ENCODE measurements at regions not wholly inside any gene's neighbourhood (a gene's known extent, or its start where the extent isn't known, plus 50 kb on each side); places are given as distances from the start of the nearest gene placed in this dataset.

GRCh38 chr12:4099276-4099675, 174.3 kb upstream of the CCND2 start:
- DNase-seq: no peak

DNA sequence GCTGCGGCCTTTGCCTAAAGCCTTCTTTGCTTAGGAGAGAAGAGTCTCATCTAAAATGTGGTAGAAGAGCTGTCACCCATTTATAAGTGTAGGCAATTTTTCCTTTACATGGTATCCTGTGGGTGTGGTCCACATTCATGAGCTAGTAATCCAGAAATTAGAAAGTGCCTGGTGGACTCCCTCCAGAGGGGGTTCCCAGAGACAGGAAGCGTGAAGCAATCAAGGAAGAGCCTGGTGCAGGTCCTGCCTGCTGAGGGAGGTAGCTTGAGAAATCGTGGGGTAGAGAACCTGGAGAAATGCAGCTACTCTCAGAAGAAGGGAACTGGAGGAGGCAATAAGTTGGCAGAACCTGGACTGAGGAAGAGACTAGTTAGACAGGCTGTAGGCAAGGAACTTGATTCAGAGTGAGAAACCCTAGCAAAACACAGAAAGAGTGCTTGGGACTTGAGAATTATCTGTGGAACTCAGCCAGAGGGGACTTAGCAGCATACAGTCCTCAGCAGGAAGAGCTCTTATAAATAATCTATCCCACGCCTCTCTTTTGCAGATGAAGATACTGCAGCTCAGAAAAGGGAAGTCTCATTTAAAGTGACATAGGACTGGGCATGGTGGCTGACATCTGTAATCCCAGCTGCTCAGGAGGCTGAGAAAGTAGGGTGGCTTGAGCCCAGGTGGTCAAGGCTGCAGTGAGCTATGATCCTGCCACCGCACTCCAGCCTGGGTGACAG, 182.4 kb upstream of the CCND2 start:
- DNase-seq: no peak

- DNase-seq: no peak
Measured at GRCh38 chr12:4089956-4090355, 183.6 kb upstream of the CCND2 start.

DNA sequence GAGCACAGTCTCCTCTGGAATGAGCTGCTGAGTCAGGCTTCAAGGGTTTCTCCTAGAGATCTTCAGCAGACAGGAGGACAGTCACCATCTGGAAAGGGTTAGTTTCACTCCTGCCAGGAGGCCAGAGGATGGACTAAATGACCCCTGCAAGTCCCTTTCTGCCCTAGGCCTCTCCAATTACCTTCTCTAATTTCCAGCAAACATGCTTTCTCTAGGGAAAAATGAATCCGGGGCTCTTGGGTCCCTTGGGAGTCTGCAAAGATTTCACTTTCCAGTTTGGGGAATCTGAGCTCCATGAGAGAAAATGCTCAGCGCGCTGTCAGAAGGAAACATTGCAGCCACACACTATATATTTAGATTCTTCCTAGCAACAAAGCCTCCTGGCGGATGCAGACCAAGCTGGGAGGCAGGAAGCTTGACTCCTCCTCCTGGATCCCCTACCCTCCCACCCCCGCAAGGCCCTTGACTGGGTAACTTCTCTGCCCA, 184.4 kb upstream of the CCND2 start:
- no peak for DNase-seq

DNA sequence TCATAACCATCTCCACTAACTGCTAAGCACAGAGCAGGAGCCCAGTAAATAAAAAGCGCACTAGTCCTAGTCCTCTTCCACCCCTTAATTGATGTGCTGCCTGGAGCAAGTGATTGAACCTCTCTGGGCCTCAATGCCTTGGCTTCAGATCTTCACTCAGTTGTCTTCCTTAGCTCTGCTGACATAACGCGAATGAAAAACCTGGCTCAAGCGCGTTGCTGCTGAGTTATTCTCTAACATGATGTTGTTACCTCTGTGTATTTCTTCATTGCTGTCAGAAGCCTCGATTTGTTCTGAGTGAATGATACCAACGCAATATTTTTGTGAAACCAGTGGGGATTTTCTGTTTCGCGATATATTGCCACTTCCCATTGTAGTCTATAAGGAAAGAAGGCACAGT, 185.1 kb upstream of the CCND2 start:
- DNase-seq: no peak

- no peak for DNase-seq
Measured at GRCh38 chr12:4086481-4086880, 187.1 kb upstream of the CCND2 start.

DNA sequence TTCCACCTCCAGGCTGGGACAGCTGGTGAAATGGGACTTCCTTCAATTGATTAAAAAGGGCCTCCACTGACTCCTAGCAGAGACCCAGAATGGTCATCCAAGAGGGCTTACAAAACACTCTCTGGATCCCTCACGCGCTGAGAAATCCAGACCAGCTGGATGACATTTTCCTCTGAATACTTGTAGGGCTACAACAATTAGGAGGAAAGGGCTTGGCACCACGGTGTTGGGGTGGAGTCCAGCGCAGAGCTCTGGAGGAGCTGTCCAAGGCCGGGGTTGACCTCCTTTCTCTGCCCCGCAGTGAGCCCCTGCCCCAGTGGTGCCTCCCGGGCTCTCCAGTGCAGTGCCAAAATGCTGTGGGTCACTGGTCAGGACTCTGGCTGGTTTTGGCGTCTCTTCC, 189.0 kb upstream of the CCND2 start:
- DNase-seq: no peak

DNA sequence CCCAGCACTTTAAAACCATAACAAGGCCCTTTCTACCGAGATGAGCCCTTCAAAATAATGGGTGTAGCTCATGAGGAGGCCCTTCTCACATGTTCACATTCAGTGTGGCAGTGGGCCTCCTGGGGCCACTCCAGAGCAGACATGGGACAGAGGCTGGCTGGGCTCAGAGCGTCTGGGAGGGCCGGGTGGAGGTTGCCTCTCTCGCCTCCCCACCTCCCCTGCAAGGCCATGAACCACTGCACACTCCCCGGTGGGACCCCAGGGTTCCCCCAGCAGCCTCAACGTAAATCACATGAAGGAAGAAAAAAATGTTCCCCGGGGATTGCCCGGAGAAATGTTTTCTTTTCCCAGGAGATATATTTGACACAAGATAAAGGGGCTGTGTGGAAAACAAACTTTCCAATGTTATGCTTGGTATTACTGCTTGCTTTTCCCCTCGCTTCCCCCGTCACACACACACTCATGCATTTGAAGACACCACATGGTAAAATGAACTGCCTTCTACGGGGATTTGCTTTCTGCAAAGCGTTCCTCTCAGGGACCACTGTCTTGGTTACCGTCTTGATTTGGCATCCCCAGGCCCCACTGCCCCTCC, 190.7 kb upstream of the CCND2 start:
- DNase-seq: no peak

DNA sequence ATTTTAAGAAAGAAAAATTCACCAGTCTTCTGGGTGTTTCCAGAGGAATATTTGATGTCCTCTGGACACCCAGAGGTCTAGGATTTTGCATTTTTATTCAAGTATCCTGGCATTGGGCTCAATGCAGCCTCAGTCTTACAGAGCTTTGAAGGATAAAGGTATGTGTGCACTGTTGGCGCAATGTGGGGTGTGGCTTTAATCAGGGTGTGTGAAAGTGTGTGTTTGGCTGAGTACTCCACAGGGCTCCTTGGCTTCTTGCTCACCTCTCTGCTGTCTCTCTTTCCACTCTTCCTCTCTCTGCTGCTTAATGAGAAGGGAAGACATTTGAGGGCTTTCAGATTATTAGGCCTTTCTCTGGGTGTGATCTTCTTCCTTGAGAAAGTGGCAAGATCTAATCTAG, 193.3 kb upstream of the CCND2 start:
- DNase-seq: no peak

GRCh38 chr12:4074129-4074528, 199.4 kb upstream of the CCND2 start:
- DNase-seq: no peak

- no peak for DNase-seq
Measured at GRCh38 chr12:4069670-4070010, 196.4 kb upstream of the PARP11 start.

- DNase-seq: no peak
Measured at GRCh38 chr12:4068981-4069669, 195.9 kb upstream of the PARP11 start.

GRCh38 chr12:4064008-4064407, 190.8 kb upstream of the PARP11 start:
- no peak for DNase-seq

- DNase-seq: no peak
Measured at GRCh38 chr12:4059898-4060568, 186.8 kb upstream of the PARP11 start.

GRCh38 chr12:4056910-4057845, 184.0 kb upstream of the PARP11 start:
- DNase-seq: no peak

DNA sequence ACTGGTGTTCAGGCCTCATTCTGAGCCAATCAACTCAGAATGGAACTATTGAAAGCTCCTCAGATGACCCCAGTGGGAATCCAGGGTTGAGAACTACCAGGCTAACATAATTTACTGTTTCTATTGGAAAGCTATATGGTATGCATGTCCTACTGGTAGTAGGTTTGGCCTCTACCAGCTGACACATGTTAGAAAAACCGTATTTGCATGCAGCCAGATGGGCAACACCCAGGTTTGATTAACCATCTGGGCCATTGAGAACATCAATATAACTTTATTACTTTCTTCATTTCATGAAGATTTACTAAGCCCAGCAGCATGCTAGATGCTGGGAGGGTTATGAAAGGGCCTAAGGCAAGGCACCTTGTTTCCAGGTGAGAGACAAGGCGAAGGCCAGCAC, 181.4 kb upstream of the PARP11 start:
- no peak for DNase-seq

DNA sequence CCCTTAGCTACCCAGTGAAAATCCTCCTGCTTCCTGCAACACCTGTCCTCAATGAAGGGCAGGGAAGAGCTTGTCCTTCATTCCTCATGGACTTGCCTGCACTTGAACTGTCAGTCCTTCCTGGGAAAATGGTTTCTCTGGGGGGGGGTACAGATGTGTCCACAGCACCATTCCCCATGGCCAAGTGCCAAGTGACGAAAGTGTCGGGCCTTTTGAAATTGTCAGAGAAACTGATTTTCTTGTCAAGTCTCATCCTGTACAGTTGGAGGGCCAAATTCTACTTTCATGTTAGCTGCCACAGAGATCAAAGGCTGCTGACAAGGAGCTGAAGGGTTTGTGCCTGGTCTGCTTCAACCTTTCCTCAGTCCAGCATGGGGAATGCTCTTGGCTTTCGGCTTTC, 179.5 kb upstream of the PARP11 start:
- no peak for DNase-seq

GRCh38 chr12:4051596-4051995, 178.4 kb upstream of the PARP11 start:
- DNase-seq: no peak

- no peak for DNase-seq
Measured at GRCh38 chr12:4050340-4050739, 177.1 kb upstream of the PARP11 start.

- DNase-seq: no peak
Measured at GRCh38 chr12:4049298-4050080, 176.3 kb upstream of the PARP11 start.

DNA sequence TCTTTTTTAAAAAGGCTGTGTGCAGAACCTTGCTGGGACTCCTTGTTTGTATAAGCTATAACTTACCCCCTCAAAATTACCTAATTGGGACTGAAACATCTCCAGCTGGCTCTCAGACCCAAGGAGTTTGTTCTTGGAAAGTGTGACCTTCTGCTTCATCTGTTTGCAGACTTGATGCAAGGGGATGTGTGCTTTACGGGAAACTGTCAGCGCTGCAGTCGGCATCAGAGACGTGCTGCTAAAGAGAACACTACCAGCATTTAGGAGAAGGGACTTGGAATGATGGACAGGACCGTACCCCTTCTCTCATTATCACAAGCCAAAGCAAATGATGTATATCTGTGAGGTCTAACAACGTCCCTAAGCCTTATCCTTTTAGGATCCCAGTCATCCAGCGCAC, 174.2 kb upstream of the PARP11 start:
- DNase-seq: no peak

DNA sequence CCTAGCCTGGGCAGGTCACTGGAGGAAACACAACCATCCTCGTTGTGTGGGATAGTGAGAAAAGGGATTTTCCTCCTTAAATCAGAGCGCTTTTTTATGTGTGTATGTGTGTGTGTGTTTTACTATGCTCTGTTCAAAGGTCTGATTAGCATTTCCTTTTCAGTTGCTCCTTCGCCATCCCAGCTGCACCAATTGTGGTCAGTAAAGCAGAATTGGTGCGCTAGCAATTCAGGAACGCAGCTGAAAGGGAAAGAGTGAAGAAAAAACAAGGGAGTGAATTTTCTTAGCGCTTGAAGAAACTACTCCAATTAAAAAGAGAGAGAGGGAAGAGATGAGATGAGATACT, 173.3 kb upstream of the PARP11 start:
- DNase-seq: no peak
